Natural killer cell treated with Interleukin-12 subunit alpha and Interleukin-12 subunit beta and Interleukin-15 and Interleukin-18, amount 100 ng/mL, for 72 hours (primary cell): ENCODE measurements at regions not wholly inside any gene's neighbourhood (a gene's known extent, or its start where the extent isn't known, plus 50 kb on each side); places are given as distances from the start of the nearest gene placed in this dataset.
"Not testable (repeated sequence)": the region's sequence is repeated elsewhere in the genome, so short reads cannot be mapped to it uniquely, and the experiment has no call there.

Source experiments
- ATAC-seq, 2 donors: fragments of 150-1000 bp; cut with Tn5 transposase in 1 of 2; sonication (Bioruptor Pico), chemical (Tn5 transposase) in 1 of 2; 2 replicates each; pipeline ENCODE4 v1.10.0; 2021
- DNase-seq: peaks from one replicate; pipeline ENCODE4 v3.0.0; 2022; ENCODE audit warnings: low spot score
- H3K27ac Mint-ChIP-seq, 2 donors: 1 replicate in 1 of 2; 2 replicates in 1 of 2; pipeline ENCODE4 v1.8.0; 2022; ENCODE audit warnings: mixed read lengths in 2 of 2, mild to moderate bottlenecking in 1 of 2, moderate library complexity in 1 of 2
- H3K27me3 Mint-ChIP-seq, 2 donors: 1 replicate in 1 of 2; 2 replicates in 1 of 2; pipeline ENCODE4 v1.8.0; 2022; ENCODE audit warnings: mixed read lengths in 2 of 2
- H3K36me3 Mint-ChIP-seq: one replicate; pipeline ENCODE4 v1.8.0; 2022; ENCODE audit warnings: mixed read lengths
- H3K4me1 Mint-ChIP-seq, 2 donors: 1 replicate in 1 of 2; 2 replicates in 1 of 2; pipeline ENCODE4 v1.8.0; 2022; ENCODE audit warnings: low read depth in 2 of 2, mixed read lengths in 2 of 2, mild to moderate bottlenecking in 1 of 2
- H3K4me3 Mint-ChIP-seq: one replicate; pipeline ENCODE4 v1.8.0; 2022; ENCODE audit warnings: mixed read lengths
- H3K9me3 Mint-ChIP-seq: 2 replicates; pipeline ENCODE4 v1.8.0; 2022; ENCODE audit warnings: mixed read lengths

DNA sequence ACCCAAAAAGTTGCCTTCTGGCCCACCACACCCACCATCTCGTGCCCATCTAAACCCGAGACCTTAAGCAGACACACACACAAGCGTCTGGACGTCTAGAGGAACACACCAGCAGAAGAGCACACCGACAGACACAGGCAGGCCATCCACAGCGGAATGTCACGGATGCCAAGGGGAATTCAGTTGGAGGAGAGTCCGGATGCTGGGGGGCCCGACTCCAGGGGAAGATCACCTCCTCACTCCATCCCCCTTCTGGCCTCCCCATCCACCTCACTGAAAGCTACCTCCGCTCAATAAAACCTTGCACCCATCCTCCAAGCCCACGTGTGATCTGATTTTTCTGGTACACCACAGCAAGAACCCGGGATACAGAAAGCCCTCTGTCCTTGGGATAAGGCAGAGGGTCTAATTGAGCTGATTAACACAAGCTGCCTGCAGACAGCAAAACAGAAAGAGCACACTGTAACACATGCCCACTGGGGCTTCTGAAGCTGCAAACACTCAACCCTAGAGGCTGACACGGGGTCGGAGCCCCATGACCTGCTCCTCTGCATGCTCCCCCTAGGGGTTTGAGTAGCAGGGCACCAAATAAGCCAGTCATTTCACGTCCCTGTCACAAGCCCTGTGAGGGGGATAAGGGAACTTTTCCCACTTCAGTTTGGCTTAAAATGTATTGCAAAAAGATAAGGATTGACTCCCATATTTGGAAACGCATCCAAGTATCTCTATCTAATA, 339.6 kb upstream of the PCDH10 start:
- Mint-ChIP-seq H3K9me3 (peaks cover 12% of the 10 kb centered on the region), H3K27ac (no peak overlapping the region), H3K36me3 (no peaks in the 10 kb centered on the region), H3K4me3 (no peak overlapping the region), H3K27me3 (no peaks in the 10 kb centered on the region), H3K4me1 (no peaks in the 10 kb centered on the region)
- ATAC-seq (no peak), DNase-seq (no peak)

DNA sequence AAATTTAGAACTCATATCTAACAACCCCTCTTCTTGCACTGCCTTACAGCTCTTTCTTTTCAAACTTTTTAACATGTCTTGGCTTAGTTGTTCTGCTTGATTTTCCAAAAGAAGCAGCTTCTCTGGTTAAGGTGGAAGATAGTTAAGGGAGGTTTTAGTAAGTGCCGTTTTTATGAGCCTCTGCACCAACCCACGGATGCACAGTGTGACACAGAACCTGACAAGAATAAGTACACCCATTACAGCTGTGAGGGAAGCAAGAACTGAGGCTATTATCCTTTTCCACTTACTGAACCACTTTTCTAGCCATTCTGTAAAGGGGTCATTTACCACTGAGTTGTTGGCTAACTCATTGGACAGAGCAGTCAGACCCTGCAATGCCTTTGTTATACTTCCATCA, 336.0 kb upstream of the PCDH10 start:
- ATAC-seq, H3K27me3 Mint-ChIP-seq, DNase-seq, H3K4me1 Mint-ChIP-seq, H3K36me3 Mint-ChIP-seq, H3K27ac Mint-ChIP-seq, H3K4me3 Mint-ChIP-seq: not testable (repeated sequence)
- peaks cover 15% of the 10 kb centered on the region for H3K9me3 Mint-ChIP-seq

DNA sequence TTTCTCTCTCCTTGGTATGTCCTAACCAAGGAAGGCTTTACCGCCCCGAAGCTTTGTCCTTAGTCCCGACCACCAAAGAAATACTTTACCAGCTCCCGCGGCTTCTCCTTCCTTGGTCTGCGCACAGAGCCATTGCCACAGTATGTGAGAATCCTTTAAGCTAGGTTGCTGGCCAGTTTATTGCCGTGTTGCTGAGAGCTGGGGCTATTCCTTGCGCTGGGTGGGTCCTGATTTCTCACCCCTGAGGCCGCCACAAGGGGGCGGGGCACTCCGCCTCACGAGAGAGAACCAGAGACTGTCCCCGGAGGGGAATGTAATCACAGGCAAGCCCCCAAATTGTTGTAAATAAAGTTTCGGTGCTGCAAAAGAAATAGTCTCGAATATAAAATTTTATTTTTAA, 331.0 kb upstream of the PCDH10 start:
- no peak for ATAC-seq
- Mint-ChIP-seq H3K27ac (no peak overlapping the region), H3K27me3 (no peaks in the 10 kb centered on the region), H3K9me3 (peaks cover 23% of the 10 kb centered on the region), H3K36me3 (peaks cover 5% of the 10 kb centered on the region), H3K4me1 (no peaks in the 10 kb centered on the region), H3K4me3 (no peak overlapping the region)
- no peak for DNase-seq

- no peak overlapping the region for H3K4me3 Mint-ChIP-seq
- H3K36me3 Mint-ChIP-seq, result peaks cover 11% of the 10 kb centered on the region
- no peak for DNase-seq
- no peaks in the 10 kb centered on the region for H3K4me1 Mint-ChIP-seq
- no peaks in the 10 kb centered on the region for H3K27me3 Mint-ChIP-seq
- ATAC-seq, result no peak
- H3K27ac Mint-ChIP-seq, result no peak overlapping the region
- peaks cover 15% of the 10 kb centered on the region for H3K9me3 Mint-ChIP-seq
These were observed 325.7 kb upstream of the PCDH10 start for GRCh38 chr4:132823419-132823818.

DNA sequence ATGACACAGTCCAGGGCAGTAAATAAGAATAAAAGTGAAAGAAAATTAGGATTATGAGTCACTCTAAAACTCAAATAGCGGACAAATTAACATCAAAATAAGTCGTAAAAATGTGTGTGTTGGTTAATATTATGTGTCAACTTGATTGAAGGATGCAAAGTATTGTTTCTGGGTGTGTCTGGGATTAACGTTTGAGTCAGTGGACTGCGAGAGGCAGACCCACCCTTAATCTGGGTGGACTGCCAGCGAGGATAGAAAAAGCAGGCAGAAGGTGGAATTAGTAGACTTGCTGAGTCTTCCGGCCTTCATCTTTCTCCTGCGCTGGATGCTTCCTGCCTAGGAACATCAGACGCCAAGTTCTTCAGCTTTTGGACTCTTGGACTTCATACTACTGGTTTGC, 324.3 kb upstream of the PCDH10 start:
- ATAC-seq (no peak), DNase-seq (no peak)
- Mint-ChIP-seq H3K9me3 (peaks cover 19% of the 10 kb centered on the region), H3K4me3 (no peak overlapping the region), H3K4me1 (no peaks in the 10 kb centered on the region), H3K27ac (no peak overlapping the region), H3K27me3 (no peaks in the 10 kb centered on the region), H3K36me3 (peaks cover 6% of the 10 kb centered on the region)

DNA sequence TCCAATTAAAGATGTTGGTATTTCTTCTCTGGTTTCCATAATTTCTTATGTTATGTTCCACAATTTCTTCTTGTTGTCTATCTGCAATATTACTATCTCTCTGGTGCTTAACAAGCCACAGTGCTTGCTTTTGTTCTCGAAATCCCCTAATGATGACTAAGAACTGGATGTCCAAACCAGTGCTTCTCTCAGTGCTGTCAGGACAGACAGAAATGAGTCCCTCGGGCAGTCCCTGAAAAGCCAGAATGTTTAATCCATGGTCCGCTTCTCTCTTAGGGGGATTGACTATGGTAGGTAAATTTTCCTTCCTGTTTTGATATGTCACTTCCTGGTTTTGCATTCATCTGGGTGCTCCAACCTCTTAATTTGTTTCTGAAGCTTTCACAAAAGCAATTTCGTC, 321.6 kb upstream of the PCDH10 start:
- Mint-ChIP-seq H3K4me1 (no peaks in the 10 kb centered on the region), H3K9me3 (peaks cover 11% of the 10 kb centered on the region), H3K27me3 (no peaks in the 10 kb centered on the region), H3K27ac (no peak overlapping the region), H3K36me3 (peaks cover 6% of the 10 kb centered on the region), H3K4me3 (no peak overlapping the region)
- ATAC-seq, result no peak
- DNase-seq, result no peak

DNA sequence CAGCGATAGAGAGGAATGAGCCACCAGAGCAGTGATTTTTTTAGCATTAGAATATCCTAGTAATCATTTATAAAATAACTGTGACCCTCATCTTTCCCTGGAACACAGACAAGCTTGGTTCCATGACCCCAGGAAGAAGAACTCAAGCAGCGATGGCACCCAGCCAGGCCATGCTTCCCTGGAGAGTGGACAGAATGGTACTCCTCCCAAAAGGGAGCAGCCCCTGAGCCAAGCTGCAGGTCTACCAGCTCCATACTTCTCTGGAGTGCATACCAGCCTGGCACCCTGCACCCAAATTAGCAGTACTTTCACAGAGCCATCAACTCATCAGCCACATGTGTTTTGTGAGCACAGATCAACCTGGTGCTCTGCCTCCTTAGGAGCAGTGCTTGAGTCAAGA, 310.9 kb upstream of the PCDH10 start:
- Mint-ChIP-seq H3K27ac (no peak overlapping the region), H3K4me1 (no peaks in the 10 kb centered on the region), H3K27me3 (no peaks in the 10 kb centered on the region), H3K9me3 (peaks cover 14% of the 10 kb centered on the region), H3K36me3 (peaks cover 14% of the 10 kb centered on the region), H3K4me3 (no peak overlapping the region)
- ATAC-seq (no peak), DNase-seq (no peak)

- Mint-ChIP-seq H3K4me3 (no peak overlapping the region), H3K27me3 (no peaks in the 10 kb centered on the region), H3K27ac (no peak overlapping the region), H3K36me3 (peaks cover 14% of the 10 kb centered on the region), H3K9me3 (peaks cover 14% of the 10 kb centered on the region), H3K4me1 (no peaks in the 10 kb centered on the region)
- DNase-seq (no peak), ATAC-seq (no peak)
These were observed 310.0 kb upstream of the PCDH10 start for GRCh38 chr4:132839070-132839469.

- Mint-ChIP-seq H3K36me3 (peaks cover 4% of the 10 kb centered on the region), H3K9me3 (peaks cover 11% of the 10 kb centered on the region), H3K4me3 (no peak overlapping the region), H3K27me3 (no peaks in the 10 kb centered on the region), H3K27ac (no peak overlapping the region), H3K4me1 (no peaks in the 10 kb centered on the region)
- ATAC-seq (no peak), DNase-seq (no peak)
These were observed 289.2 kb upstream of the PCDH10 start for GRCh38 chr4:132859929-132860328.

DNA sequence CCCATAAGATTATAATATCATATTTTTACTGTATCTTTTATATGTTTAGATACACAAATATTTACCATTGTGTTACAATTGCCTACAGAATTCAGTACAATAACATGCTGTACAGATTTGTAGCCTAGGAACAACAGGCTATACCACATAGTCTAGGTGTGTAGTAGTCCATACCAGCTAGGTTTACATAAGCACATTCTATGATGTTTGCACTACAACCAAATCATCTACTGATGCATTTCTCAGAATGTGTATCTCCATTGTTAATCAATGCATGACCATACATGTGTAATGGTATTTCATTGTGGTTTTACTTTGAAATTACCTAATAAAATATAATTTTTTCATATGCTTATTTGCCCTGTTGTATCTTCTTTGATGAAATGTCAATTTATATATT, 288.1 kb upstream of the PCDH10 start:
- ATAC-seq (no peak), DNase-seq (no peak)
- H3K9me3 Mint-ChIP-seq, result peaks cover 11% of the 10 kb centered on the region
- H3K27me3 Mint-ChIP-seq, result no peaks in the 10 kb centered on the region
- H3K4me3 Mint-ChIP-seq, result no peak overlapping the region
- H3K27ac Mint-ChIP-seq, result no peak overlapping the region
- H3K4me1 Mint-ChIP-seq, result no peaks in the 10 kb centered on the region
- H3K36me3 Mint-ChIP-seq, result peaks cover 4% of the 10 kb centered on the region

DNA sequence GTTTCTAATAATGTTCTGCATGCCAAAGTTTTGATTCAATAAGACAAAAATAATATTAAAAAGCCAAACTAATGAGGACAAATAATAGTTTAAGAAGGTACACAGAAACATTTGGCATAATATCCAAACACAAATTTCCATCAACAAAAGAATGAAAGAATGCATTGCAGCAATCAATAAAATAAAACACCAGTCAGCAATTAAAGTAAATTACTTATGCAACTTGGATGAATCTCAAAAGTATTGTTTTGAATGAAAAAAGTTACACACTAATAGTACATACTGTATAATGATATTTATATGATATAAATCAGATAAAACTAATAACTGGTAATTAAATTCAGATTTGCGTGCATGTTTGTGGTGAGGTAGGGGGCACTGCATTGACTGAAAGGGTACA, 285.5 kb upstream of the PCDH10 start:
- H3K9me3 Mint-ChIP-seq, result peaks cover 4% of the 10 kb centered on the region
- H3K27me3 Mint-ChIP-seq, result no peaks in the 10 kb centered on the region
- H3K4me1 Mint-ChIP-seq, result no peaks in the 10 kb centered on the region
- H3K36me3 Mint-ChIP-seq, result peaks cover 4% of the 10 kb centered on the region
- DNase-seq, result no peak
- no peak for ATAC-seq
- H3K4me3 Mint-ChIP-seq, result no peak overlapping the region
- no peak overlapping the region for H3K27ac Mint-ChIP-seq

GRCh38 chr4:132865458-132865857, 283.6 kb upstream of the PCDH10 start:
- Mint-ChIP-seq H3K9me3 (peaks cover 7% of the 10 kb centered on the region), H3K27ac (no peak overlapping the region), H3K36me3 (peaks cover 4% of the 10 kb centered on the region), H3K4me3 (no peak overlapping the region), H3K4me1 (no peaks in the 10 kb centered on the region), H3K27me3 (no peaks in the 10 kb centered on the region)
- no peak for ATAC-seq
- DNase-seq, result no peak

DNA sequence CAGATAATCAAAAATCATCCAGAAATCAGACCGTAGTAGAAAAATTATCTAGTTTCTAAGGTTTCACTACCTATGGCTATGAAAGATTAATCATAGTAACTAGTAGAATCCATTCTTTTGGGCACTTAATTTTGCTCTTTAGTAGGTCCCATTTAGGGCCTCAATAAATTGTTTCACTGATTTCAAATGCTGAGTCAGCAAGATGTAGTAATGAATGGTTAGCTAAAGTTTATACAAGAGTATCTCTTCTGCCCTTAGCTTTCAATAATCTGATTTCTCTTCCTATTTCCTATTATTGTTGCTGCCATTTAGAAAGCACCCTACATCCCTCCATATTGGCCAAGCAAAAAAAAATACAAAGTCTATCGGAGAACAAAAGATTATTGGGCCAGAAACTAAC, 283.2 kb upstream of the PCDH10 start:
- no peak overlapping the region for H3K4me3 Mint-ChIP-seq
- H3K27ac Mint-ChIP-seq, result no peak overlapping the region
- no peaks in the 10 kb centered on the region for H3K27me3 Mint-ChIP-seq
- no peaks in the 10 kb centered on the region for H3K4me1 Mint-ChIP-seq
- ATAC-seq, result no peak
- peaks cover 4% of the 10 kb centered on the region for H3K36me3 Mint-ChIP-seq
- H3K9me3 Mint-ChIP-seq, result peaks cover 7% of the 10 kb centered on the region
- no peak for DNase-seq

- Mint-ChIP-seq H3K9me3 (peaks cover 5% of the 10 kb centered on the region), H3K4me1 (no peaks in the 10 kb centered on the region), H3K27ac (no peak overlapping the region), H3K4me3 (no peak overlapping the region), H3K36me3 (peaks cover 4% of the 10 kb centered on the region), H3K27me3 (no peaks in the 10 kb centered on the region)
- DNase-seq, result no peak
- ATAC-seq, result no peak
These were observed 282.5 kb upstream of the PCDH10 start for GRCh38 chr4:132866616-132867015.

DNA sequence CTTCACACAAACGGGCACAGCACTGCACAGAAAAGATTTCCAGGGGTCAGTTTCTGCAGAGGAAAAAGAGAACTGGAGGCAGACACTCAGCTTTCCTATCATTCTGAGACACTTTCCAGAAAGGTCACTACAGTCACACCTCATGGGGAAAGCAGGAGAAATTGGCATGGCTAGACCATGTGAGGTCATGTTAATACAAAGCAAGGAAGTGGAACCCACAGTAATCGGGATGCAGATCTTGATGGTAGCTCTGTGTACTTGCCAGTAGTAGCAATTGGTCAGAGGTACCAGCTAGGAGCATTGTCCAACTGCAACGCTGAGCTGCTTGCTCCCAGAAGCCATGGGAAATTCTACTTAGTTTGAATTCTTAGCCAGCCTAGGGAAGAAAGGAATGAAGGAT, 255.3 kb upstream of the PCDH10 start:
- no peak overlapping the region for H3K4me3 Mint-ChIP-seq
- H3K27me3 Mint-ChIP-seq, result no peaks in the 10 kb centered on the region
- DNase-seq (no peak), ATAC-seq (no peak)
- H3K9me3 Mint-ChIP-seq, result peaks cover 3% of the 10 kb centered on the region
- no peaks in the 10 kb centered on the region for H3K36me3 Mint-ChIP-seq
- H3K27ac Mint-ChIP-seq, result no peak overlapping the region
- no peaks in the 10 kb centered on the region for H3K4me1 Mint-ChIP-seq
